Stomach (tissue), 8 donors: ENCODE measurements at regions not wholly inside any gene's neighbourhood (a gene's known extent, or its start where the extent isn't known, plus 50 kb on each side); places are given as distances from the start of the nearest gene placed in this dataset.

Experiments used
- DNase-seq, 2 donors: peaks; one replicate each; pipeline versions ENCODE4 v3.0.0 to v3.0.0-alpha.2; 2013 to 2019
- H3K27ac ChIP-seq, 5 donors: fragments of 200-600 bp in 4 of 5; sonication (generic) in 4 of 5; one replicate each; pipeline ENCODE4 v1.5.1; 2013 to 2019; ENCODE audit warnings: mild to moderate bottlenecking in 1 of 5, moderate library complexity in 1 of 5
- H3K27me3 ChIP-seq, 3 donors: fragments of 200-600 bp; sonication (generic); one replicate each; pipeline ENCODE4 v1.5.1; 2017 to 2019; ENCODE audit warnings: mixed run types in 1 of 3
- H3K36me3 ChIP-seq, 4 donors: fragments of 200-600 bp; sonication (generic); 1 replicate in 3 of 4; 2 replicates in 1 of 4; pipeline ENCODE4 v1.5.1; 2016 to 2019
- H3K4me1 ChIP-seq, 4 donors: fragments of 200-600 bp; sonication (generic); one replicate each; pipeline ENCODE4 v1.5.1; 2016 to 2019
- H3K4me3 ChIP-seq, 4 donors: fragments of 200-600 bp; sonication (generic) in 3 of 4; one replicate each; pipeline ENCODE4 v1.5.1; 2016 to 2019; ENCODE audit warnings: mild to moderate bottlenecking in 1 of 4
- H3K9me3 ChIP-seq, 4 donors: fragments of 200-600 bp; sonication (generic); one replicate each; pipeline ENCODE4 v1.5.1; 2016 to 2019
- EP300 ChIP-seq: sonication (generic); formaldehyde crosslinking; IDR thresholded peaks from one replicate; pipeline ENCODE4 v1.6.1; 2017; ENCODE audit warnings: antibody characterized with exemption
- POLR2A ChIP-seq, 4 donors: fragments of 450-650 bp; IDR thresholded peaks; one replicate each; pipeline ENCODE4 v1.6.1; 2016; ENCODE audit warnings: antibody characterized with exemption in 4 of 4, control low read depth in 2 of 4, mild to moderate bottlenecking in 1 of 4, moderate library complexity in 1 of 4
- POLR2AphosphoS5 ChIP-seq, 3 donors: sonication (generic); formaldehyde crosslinking; IDR thresholded peaks; one replicate each; pipeline ENCODE4 v1.6.1; 2016; ENCODE audit warnings: antibody characterized with exemption in 3 of 3
- whole genome bisulfite sequencing, 5 donors: extraction: QIAGEN DNeasy Blood & Tissue Kit in 3 of 5; methylation state at CpG; one replicate each; pipeline versions ENCODE4 v1.1.5 to v1.1.7; 2013 to 2018; 5-methylcytosine and 5-hydroxymethylcytosine counted together
- intact Hi-C: fragments of 100-400 bp; cut with DNase I; formaldehyde crosslinking; loops from one replicate; pipeline ENCODE4 v1.15.1; 2023; ENCODE audit warnings: low total_unique reads
- TF ChIP-seq, protein P1 (sequence below), 7 experiments: fragments of 450-650 bp in 4 of 7; fragments of 200-600 bp in 3 of 7; sonication (generic) in 3 of 7; IDR thresholded peaks; one replicate each; pipeline ENCODE4 v1.5.1; 2016 to 2019; ENCODE audit warnings: antibody characterized with exemption in 7 of 7, control low read depth in 2 of 7, mild to moderate bottlenecking in 1 of 7
- donor health status: healthy with polysubstance abuse.
- donor health status: Bipolar disorder and iron deficiency.
- donor health status: healthy.

DNA sequence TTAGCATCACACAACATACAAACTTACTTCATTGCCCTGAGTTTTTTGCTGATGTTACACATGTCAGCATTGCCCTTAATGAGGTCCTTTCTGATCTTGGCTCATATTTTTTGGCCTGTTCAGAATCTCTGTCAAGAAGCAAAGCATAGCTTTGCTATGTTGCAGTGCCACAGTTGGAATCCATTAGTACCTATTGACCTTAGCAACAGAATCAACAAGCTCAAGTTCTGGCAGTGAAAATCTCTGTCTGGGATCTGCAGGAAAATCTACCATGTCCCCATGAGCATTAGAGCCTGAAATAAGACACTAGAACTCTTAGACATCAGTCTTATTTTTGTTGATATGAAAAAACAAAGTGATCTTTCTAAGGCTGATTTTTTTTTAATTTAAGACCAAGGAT lies 105.6 kb upstream of the FHL2 start:
- TF ChIP-seq, protein P1, sequence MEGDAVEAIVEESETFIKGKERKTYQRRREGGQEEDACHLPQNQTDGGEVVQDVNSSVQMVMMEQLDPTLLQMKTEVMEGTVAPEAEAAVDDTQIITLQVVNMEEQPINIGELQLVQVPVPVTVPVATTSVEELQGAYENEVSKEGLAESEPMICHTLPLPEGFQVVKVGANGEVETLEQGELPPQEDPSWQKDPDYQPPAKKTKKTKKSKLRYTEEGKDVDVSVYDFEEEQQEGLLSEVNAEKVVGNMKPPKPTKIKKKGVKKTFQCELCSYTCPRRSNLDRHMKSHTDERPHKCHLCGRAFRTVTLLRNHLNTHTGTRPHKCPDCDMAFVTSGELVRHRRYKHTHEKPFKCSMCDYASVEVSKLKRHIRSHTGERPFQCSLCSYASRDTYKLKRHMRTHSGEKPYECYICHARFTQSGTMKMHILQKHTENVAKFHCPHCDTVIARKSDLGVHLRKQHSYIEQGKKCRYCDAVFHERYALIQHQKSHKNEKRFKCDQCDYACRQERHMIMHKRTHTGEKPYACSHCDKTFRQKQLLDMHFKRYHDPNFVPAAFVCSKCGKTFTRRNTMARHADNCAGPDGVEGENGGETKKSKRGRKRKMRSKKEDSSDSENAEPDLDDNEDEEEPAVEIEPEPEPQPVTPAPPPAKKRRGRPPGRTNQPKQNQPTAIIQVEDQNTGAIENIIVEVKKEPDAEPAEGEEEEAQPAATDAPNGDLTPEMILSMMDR (IDR thresholded peaks at IDR 0.05): no peak
- peak in 1 of 3 donors; percentile 48 for TF ChIP-seq POLR2AphosphoS5 (IDR thresholded peaks at IDR 0.05)
- H3K36me3 ChIP-seq: no peaks in the 10 kb centered on the region
- no peak overlapping the region for H3K4me3 ChIP-seq
- H3K4me1 ChIP-seq: no peaks in the 10 kb centered on the region
- H3K9me3 ChIP-seq: no peaks in the 10 kb centered on the region
- H3K27ac ChIP-seq: no peak overlapping the region
- H3K27me3 ChIP-seq: no peaks in the 10 kb centered on the region
- peak in 1 of 2 donors; percentile 32 for DNase-seq
- intact Hi-C loops: no loop called here

- Histone ChIP-seq H3K4me1 (no peaks in the 10 kb centered on the region), H3K4me3 (no peak overlapping the region), H3K27ac (no peak overlapping the region), H3K36me3 (no peaks in the 10 kb centered on the region), H3K9me3 (no peaks in the 10 kb centered on the region), H3K27me3 (no peaks in the 10 kb centered on the region)
- no peak for TF ChIP-seq POLR2AphosphoS5 (IDR thresholded peaks at IDR 0.05)
- TF ChIP-seq EP300: no peak
- TF ChIP-seq POLR2A (IDR thresholded peaks at IDR 0.05): no peak
- TF ChIP-seq, protein P1 (IDR thresholded peaks at IDR 0.05): no peak
- WGBS, 5 donors: 66 to 93% (median 82%) methylated on average over 2 of the region's 2 CpGs
- intact Hi-C loops: no loop called here
- DNase-seq: no peak
These were observed 103.9 kb upstream of the FHL2 start for GRCh38 chr2:105502625-105503334.

DNA sequence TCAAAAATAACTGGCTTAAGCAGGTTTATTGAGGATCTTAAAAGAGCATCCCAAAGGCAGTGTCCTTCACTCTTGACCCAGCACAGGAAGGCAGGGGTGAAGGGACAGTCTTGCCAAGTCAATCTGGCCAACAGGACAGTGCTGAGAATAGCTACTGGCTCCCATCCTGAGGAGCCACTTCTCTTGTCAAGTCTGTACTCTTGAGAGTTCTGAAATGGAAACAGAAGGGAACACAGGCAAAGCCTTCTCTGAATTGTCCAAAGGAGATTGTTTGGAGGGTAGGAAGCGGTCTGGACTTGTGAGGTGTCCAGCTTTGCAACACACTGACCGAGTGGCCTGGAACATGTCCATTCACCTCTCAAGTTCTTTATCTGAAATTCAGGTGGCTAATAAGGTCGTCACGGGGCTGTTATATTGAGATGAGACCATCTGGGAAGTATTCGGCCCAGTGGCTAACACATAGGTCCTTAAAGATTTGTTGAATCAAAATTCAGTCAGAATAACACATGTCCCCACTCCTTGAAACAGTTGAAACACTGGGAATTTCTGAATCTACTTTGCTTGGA lies 99.5 kb upstream of the FHL2 start:
- Histone ChIP-seq H3K27ac (no peak overlapping the region), H3K4me1 (peaks cover 0 to 29% (median 4%) of the 10 kb centered on the region in 4 donors), H3K9me3 (no peaks in the 10 kb centered on the region), H3K27me3 (no peaks in the 10 kb centered on the region), H3K4me3 (no peak overlapping the region), H3K36me3 (no peaks in the 10 kb centered on the region)
- DNase-seq: no peak
- no peak for TF ChIP-seq EP300
- TF ChIP-seq POLR2AphosphoS5 (IDR thresholded peaks at IDR 0.05): no peak
- TF ChIP-seq POLR2A (IDR thresholded peaks at IDR 0.05): no peak
- TF ChIP-seq, protein P1 (IDR thresholded peaks at IDR 0.05): no peak
- intact Hi-C loops: no loop called here
- 83 to 89% (median 85%) methylated on average over 5 of the region's 5 CpGs for WGBS, 5 donors

DNA sequence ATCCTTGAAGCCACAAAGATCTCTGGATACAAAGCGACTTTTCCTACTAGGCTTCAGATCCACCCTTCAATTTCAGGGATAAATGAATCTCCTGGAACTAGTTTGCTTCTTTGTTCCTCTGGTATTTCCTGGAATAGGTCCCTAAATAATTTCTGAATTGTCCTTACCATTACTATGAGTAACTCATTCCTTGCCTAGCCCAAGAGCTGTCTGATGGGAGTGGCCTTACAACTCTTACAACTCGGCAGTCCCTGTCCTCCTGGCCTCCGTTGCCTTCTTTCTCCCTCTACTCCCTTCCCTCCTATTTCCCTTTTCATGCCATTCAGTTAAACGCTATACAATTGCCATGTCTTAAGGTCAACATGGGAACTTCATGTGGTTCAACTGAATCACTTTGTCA lies 98.2 kb upstream of the FHL2 start:
- intact Hi-C loops: no loop called here
- Histone ChIP-seq H3K27me3 (no peaks in the 10 kb centered on the region), H3K36me3 (no peaks in the 10 kb centered on the region), H3K9me3 (peaks cover 0 to 11% (median 0%) of the 10 kb centered on the region in 4 donors), H3K4me1 (peaks cover 0 to 29% (median 4%) of the 10 kb centered on the region in 4 donors), H3K27ac (no peak overlapping the region), H3K4me3 (no peak overlapping the region)
- 88 to 94% (median 90%) methylated on average over 4 of the region's 4 CpGs for WGBS, 5 donors
- DNase-seq: no peak
- TF ChIP-seq EP300 (no peak), POLR2AphosphoS5 (IDR thresholded peaks at IDR 0.05) (no peak), POLR2A (IDR thresholded peaks at IDR 0.05) (no peak)
- TF ChIP-seq, protein P1 (IDR thresholded peaks at IDR 0.05): no peak
